HuH-7.5 (cell line): ENCODE measurements at regions not wholly inside any gene's neighbourhood (a gene's known extent, or its start where the extent isn't known, plus 50 kb on each side); places are given as distances from the start of the nearest gene placed in this dataset.
"Not testable (repeated sequence)": the region's sequence is repeated elsewhere in the genome, so short reads cannot be mapped to it uniquely, and the experiment has no call there.

Source experiments
- DNase-seq: peaks from one replicate; pipeline ENCODE4 v3.0.0; 2011; ENCODE audit warnings: low spot score

DNA sequence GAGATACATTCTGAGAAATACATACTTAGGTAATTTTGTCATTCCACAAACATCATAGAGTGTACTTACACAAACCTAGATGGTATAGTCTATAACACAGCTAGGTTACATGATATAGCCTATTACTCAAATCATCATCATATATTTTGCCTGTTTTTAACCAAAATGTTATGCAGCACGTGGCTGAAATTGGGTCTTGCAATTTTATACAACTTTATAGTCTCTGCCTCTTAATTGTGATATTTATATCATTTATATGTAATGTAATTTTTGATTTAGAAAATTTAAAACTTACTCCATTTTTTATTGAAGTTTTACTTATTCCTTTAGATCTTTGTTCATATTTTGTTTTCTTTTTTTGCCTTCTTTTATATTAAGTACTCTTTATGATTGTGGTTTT lies 350.7 kb upstream of the DCN start:
- DNase-seq = no peak

DNA sequence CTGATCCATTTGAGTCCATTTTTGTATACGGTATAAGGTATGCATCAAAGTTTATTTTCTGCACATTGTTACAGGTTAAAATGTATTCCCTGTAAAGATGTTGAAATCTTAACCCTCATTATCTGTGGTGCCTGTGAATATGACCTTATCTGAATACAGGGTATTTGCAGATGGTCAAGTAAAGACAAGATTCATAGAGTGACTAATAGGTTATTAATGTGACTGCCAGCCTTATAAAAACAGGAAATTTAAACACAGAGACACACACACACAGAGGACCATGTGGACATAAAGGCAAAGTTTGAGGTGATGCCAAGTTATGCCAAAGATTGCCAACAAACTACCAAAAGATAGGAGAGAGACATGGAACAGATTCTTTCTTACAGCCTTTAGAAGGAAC lies 347.2 kb upstream of the DCN start:
- DNase-seq = no peak

DNA sequence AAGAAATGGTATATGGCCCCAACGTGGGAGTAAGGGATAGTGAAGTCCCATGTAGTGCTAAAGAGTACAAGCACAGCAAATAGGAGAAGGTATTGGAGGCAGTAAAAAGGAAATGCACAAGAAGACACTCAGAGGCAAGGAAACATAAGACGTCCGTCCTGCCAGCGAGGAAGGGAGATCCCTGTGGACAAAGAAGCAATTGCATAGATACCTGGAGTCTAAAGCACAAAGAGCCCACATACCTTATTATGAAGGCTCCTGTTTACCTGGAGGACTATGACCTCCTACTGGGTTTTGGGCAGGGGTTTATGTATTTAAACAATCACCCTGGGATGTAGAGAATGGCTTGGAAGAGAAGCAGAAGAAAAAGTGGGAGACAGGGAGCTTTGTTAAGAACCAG lies 341.2 kb upstream of the DCN start:
- DNase-seq = no peak

DNA sequence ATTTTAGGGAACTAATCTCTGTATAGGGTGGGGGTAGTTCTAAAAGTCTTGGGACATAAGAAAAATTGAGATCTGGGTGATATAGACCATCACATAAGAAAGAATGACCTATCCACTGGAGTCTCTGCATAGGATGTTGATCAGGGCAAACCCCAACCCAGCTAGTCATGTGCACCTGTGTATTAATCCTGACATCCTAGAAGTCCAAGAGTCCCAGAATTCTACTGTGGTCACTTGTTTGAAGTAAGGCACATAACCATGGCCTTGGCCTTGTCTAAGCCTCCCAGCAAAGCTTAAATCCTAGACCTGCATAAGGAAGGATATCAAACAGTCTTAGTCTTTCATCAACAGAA lies 334.1 kb upstream of the DCN start:
- DNase-seq = no peak

DNA sequence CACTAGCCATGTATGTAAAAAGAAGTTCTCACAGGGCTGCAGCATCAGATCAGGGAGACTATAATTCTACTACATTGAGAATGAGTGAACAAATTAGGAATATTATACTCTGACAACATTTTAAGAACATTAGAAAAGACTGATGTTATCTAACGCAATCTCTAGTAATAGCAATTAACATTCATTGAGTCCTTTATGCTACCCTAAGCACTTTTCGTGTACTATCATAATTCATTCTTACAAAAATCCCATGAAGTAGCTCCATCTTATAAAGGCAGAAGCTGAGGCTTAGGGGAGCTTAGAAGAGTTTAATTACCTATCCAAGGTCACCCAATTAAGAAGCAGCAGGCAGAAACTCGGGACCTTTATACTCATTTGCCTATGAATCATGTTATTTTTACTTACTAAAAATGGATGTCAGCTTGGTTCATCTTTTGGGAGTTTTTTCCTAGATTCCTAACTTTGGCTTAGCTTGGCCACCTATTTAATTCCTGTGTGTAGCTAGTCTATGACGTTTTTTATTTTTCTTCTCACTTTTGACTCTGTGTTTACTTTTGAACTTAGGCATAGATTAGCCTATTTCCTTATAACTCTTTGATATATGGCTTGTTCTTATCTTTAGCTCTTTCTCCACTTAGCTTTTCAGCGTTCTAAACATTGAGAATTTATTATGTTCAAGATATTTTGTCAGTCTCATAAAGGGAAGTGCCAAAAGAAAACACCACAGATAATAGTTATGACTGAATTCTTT lies 333.5 kb upstream of the DCN start:
- no peak for DNase-seq

DNA sequence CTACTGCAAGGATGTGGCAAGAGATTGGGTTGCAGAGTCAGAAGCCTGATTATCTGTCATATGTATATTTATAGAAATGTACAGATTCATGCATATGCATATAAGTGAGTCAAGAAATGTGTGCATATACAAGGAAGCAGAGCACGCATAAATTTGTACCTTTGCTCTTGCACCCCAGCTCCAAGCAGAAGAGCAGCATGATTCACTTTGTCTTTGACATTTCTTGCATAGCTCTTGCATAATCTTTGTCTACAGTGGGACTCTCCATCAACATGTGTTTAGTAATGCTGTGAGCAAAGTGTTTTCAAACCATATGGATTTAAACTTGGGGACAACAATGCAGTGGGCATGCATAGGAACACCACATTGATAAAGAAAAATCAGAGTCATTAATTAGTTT lies 330.7 kb upstream of the DCN start:
- DNase-seq = no peak

DNA sequence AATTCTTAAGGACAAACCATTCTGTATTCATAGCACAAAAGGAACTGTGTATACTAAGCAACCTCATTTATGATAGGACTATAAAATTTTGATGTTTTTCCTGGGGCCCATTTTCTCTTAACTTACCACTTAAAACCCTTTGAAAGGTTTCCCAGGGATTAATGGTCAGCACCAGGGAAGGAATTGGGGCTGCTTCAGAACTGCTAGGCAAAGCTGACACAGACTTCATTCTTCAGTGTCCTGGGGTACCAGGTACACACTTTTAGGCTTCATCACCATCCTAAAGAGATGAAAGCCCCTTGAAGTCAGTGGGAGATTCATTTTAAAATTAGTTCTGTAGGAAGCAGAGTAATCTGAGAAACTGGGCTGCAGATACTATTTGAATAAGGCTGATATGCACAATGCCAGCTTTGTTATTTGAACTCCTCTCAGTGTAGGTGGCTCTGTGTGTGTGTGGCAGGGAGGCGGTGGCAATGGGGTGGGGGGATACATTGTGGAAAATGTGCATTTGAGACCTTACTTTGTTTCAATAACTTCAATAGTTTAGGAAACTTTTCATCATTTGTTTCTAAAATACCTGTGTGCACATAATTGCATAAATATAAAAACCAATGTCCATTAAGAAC lies 329.3 kb upstream of the DCN start:
- no peak for DNase-seq

DNA sequence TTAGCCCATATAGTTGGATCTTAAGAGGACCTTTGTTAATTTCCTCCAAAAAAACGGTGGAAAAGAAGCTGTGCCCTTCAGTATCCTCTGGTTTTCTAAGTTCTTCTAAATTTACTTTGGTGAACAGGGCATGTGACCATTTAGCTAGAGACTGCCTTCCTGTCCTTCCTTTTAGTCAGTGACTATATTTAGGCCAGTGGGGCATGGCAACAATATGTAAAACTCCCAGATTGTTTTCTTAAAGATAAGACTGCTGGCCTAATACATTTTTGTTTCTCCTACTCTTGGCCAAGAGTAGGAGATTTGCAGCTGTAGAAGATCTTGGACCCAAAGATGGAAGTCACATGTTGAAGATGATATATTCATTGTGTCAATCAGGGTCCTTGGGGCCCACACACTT lies 325.1 kb upstream of the DCN start:
- no peak for DNase-seq

DNA sequence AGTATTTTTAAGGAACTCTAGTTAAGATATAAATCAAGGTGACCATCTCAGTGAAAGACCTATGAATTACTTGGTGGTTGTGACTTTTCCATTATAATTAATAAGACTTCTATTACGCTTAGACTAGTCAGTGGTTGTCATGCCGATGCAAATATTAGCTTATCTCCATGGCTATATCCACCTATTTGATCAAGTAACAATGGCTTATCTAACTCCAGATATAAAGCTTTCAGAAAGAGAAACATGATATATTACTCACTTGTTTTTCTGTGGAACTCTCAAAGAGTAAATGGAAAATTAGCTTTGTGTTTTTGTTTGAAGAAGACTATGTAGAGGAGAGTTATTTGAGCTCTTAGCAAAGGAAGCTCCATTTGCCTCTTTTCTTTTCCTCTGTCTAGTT lies 323.8 kb upstream of the DCN start:
- no peak for DNase-seq

DNA sequence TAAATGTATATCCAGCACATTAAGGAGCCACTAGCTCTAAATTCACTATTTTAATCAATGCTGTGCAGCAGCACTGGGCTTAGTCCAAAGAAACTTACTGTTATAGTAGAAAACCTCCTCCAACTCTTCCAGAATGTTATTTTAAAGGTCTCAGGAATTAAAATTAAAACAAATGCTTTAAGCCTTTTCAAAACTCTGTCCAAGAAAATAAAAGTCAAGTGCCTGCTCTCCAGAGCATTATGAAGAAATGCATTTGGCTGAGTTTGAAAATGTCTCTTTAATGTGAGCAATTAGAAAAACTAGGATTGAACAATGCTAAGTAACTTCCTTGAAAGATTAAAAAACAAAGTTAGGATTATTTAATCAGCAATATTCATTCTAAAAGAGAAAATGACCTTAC lies 322.4 kb upstream of the DCN start:
- no peak for DNase-seq

DNA sequence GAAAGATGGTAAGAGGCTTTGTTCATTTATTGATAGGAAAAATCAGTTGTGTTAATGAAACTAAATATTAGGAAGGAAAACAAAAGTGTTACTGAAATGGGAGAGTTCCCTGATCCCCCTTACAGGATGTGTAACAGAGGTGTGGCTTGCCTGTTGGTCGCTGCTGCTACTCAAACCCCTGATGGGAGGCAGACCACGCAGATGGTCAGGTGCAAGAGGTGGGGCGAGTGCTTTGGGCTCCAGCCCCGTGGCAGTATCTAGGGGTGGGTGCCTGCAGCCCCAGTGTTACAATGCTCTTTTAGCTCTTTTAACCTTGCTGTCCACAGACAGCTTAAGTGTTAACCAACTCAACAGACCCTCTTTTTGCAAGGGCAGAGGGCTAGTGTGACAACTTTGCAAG lies 319.6 kb upstream of the DCN start:
- DNase-seq = no peak

DNA sequence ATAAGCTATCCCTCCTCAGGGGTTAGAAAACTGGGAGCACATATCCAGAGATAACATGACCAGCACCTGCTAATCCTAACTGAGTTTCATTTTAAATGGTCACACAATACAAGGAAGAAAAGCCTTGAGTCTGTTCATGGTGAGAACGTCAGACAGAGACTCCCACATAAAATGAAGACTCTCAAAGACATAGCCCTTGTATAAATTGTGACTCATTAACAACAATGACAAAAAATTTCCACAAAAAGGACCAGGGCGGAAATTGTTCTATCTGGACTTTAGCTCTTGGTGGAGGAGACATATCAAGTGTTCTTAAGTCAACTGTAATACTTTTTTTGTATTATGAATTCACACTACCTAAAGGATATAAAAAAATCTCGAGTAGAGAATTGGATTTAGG lies 313.7 kb upstream of the DCN start:
- DNase-seq = no peak

DNA sequence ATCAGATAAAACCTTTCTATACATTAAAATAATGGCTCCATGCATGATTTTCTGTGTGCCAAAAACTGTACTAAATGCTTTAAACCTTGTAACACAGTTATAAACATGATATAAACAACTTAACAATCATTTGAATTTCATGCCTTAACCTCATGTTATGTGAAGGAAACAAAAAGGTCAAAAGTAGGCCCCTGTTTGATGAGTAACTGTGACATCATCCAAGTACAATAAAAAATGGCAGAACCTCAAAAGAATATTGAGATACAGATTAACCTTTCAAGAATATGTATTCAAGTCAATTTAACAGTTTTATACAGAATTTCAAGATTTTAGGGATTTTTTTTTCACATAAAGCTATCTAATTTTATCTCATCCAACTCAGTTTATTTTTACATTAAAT lies 310.7 kb upstream of the DCN start:
- DNase-seq = no peak

DNA sequence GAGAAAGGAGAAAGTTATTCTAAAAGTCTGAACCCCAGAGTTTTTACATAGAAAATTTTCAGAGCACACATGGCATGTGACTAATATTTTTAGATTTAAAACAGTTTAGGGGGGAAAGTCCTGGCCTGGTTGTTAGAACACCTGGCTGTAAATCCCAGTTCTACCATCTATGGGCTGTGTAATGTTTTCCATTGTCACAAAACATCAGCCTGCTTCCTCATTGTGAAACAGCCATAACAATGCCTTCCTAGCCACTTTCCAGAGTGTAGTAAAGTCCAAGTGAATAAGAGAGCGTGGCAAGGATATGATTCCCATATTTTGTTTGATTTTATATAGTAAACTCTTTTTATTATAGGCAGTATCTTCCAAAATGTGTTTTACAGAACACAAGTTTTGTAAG lies 310.0 kb upstream of the DCN start:
- no peak for DNase-seq

DNA sequence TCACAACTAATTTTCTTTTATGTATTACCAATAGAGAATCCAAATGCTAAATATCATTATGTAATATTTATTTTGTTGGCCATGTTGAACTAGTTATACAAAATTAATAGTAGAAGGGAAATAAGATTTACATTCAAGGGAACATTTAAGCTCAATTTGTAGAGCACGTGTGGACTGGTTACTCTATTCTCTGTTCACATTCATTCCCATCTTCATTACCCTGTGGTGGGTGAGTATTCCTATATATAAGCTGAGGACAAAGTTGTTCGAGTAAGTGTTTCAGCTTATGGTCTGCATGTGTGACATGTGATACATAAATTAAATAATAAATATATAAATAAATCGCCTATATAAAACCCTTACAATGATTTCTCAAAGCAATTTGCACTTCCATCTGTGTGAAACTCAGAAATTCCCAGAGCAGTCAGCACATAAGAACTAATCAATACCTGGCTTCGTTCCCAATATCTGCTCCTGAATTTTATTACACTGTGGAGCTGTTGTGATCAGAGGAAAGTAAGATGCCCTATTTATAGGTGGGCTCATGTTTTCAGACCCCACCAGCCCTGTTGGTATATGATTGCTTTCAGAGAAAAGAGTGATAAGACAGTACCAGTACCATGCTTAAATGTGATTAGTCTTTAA lies 308.2 kb upstream of the DCN start:
- no peak for DNase-seq

DNA sequence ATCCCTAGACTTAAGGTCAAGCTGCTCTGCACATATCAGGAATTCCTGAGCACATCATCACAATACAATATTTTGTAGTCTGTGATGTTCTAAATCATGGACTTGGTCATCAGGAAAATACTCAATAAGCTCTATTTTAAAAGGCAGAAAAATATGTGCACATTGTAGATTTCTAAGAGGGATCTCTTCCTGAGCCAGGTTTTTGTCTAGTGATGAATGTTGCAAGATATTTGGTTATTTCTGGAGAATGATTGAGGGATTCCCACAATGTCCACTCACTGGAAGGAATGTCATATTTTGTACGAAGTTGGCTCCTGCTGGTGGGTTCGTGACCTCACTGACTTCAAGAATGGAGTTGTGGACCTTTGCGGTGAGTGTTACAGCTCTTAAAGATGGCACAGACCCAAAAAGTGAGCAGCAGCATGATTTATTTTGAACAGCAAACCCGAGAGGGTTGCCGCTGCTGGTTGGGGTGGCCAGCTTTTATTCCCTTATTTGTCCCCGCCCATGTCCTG lies 300.9 kb upstream of the DCN start:
- no peak for DNase-seq

DNA sequence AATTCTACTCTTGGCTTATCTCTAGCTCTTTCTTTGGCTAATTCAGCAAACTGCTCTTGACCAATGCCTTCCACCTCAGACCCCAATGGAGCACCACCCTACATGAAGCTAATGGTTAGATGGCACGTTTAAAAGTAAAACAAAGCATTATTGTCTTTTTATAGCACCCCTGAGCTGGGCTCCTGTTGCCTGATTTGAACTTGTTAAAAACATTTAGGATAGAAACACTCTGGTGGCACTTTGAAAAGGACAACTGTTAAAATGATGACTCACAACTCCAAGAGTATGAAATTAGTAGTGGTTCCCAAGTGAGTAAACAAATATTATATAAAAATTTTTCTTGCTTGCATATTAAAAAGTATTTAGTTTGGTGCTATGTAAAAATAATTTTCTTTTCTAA lies 299.6 kb upstream of the DCN start:
- no peak for DNase-seq

DNA sequence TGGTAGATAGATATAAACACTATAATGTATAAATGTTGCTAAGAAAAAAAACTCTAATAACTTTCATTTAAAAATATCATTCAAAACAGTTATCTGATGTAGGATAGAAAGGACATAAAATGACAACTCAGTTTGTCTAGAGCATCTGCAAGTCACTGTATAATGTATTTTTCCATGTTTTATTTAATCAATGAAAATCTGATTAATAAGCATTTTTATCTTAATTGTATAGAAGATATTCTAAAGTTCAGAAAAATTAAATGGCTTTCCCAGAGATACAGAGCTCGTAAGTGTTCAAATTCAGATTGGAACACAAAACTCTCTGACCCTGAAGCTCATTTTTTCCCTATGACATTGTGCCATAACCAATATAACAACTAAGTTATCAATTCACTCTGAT lies 295.9 kb upstream of the DCN start:
- no peak for DNase-seq

DNA sequence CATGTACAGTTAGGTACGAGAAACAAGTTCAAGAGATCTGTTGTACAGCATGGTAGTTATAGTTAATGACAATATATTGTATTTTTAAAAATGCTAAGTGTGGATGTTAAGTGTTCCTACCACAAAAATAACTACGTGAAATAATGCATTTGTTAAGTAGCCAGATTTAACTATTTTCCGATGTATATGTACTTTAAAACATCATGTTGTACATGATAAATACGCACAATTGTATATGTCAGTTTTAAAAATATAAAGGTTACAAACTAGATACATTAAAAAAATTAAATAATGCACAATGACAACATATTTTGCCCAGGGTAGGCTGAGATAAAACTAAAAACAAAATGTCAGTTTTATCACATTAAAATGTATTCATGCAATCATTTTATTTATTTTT lies 285.1 kb upstream of the DCN start:
- no peak for DNase-seq

DNA sequence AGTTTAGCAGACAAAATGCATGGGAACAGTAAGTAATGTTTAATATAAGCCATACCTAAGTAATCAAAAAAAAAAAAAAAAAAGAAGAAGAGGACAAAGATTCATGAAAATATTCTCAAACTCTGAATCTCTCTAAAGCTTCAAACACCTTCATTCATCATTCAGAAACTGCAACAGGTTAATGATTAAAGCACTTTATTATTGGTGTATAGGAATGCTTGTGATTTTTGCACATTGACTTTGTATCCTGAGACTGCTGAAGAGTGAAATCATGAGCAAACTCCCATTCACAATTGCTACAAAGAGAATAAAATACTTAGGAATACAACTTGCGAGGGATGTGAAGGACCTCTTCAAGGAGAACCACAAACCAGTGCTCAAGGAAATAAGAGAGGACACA lies 278.4 kb upstream of the DCN start:
- DNase-seq = no peak

DNA sequence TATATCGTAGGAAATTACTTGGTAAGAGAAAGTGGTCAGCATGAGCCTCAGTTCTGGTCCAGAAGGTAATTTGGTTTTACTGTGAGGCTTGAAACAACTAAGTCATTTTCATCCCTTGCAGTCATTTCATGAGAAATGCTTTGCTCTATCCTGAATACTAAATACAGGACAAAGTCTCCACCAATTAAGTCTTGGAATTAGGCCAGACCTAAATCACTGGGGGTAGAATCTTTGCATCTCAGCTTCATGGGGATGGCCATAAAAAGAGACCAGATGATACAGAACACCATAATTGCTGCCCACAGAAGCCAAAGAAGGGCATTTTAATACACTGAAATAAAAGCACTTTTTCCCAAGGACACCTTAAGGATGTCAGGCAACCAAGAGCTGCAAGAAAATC lies 277.9 kb upstream of the DCN start:
- no peak for DNase-seq

DNA sequence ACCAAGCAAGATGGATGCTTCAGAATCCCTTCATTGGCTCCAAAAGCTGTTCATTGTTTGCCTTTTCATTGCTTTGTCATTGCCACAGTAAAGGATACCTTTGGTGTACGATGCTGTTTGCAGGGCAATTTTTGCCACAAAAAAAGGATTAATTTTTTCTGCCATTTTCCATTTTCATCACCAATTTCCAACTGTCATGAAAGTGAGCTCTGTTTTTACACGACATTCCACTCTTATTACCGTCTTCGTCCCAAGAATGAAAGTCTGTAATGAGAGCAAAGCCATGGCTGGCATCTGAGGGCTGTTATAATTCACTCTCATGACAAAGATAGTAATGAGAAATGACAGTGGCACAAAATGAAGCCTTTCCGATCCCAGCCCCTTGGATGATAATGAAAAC lies 272.7 kb upstream of the DCN start:
- no peak for DNase-seq

DNA sequence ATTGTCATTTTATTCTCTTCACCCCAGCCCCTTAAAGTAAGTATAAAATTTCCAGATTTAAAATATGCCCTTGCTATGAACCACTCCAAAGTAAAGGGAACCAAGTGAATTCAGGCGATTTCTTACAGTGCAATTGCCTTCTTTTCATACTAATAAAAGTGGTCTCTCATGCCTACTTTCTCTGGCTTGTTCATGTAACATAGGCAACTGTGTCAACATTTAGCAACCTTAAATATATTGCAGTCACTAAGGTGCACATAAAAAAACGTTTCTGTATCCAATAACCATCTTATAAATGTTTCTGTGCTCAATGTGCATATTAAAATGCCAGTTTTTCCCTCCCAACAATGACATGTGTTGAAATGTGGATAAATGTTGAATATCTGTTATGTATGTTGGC lies 271.6 kb upstream of the DCN start:
- no peak for DNase-seq

DNA sequence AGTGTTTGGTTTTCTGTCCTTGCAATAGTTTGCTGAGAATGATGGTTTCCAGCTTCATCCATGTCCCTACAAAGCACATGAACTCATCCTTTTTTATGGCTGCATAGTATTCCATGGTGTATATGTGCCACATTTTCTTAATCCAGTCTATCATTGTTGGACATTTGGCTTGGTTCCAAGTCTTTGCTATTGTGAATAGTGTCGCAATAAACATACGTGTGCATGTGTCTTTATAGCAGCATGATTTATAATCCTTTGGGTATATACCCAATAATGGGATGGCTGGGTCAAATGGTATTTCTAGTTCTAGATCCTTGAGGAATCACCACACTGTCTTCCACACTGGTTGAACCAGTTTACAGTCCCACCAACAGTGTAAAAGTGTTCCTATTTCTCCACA lies 269.8 kb upstream of the DCN start:
- DNase-seq = not testable (repeated sequence)
